KG1 (cell line): ENCODE measurements at regions not wholly inside any gene's neighbourhood (a gene's known extent, or its start where the extent isn't known, plus 50 kb on each side); places are given as distances from the start of the nearest gene placed in this dataset.
"Not testable (repeated sequence)": the region's sequence is repeated elsewhere in the genome, so short reads cannot be mapped to it uniquely, and the experiment has no call there.

Source experiments
- DNase-seq: peaks from one replicate; lab custom pipeline; 2025; lab: John Stamatoyannopoulos, UW

GRCh38 chr1:147348592-147348991 is 106.1 kb downstream of the CHD1L start:
- not testable (repeated sequence) for DNase-seq

- no peak for DNase-seq
These were observed 107.0 kb downstream of the CHD1L start for GRCh38 chr1:147349533-147349932.

GRCh38 chr1:147351140-147351835 is 108.8 kb downstream of the CHD1L start:
- DNase-seq = no peak

GRCh38 chr1:147377263-147378246 is 135.1 kb downstream of the CHD1L start:
- DNase-seq = no peak

GRCh38 chr1:147379889-147380288 is 137.4 kb downstream of the CHD1L start:
- DNase-seq = no peak

DNA sequence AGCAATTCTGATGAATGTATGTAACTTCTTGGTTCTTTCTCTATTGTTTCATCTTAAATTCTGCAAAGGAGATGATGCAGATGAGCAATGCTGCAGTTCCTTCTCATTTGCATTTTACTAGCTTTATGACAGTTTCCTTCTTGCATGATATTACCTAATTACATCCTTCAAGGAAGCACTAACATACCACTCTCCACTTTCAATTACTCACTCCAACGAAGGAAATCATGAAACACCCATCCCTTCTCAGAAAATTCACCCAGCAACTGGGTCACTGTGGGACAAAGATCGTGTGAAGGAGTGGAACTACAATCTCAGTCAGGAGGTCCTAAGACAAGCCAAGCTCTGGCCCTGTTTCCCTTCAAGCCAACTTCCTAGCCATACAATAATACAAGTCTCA is 142.3 kb downstream of the CHD1L start:
- DNase-seq = no peak

DNA sequence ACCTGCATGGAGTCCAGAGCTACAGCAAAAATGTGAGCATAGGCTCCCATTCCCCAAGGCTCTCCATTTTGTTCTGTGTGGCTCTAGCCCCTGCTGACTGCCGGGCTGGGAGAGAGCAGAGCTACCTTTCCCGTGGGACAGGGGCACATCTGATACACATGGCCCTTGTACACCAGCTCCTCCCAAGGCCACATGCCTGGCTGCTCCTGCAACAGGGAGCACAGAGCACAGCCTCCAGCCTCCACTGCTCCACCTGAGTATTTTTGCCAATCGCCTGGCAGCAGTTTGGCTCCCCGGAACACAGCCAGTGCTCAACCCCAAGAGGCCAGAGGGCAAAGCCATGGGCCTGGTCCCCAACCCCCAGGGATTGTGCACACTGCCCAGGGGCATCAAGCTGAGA is 146.5 kb downstream of the CHD1L start:
- DNase-seq = no peak

GRCh38 chr1:147389532-147390184 is 147.2 kb downstream of the CHD1L start:
- DNase-seq = peak; percentile 1

DNA sequence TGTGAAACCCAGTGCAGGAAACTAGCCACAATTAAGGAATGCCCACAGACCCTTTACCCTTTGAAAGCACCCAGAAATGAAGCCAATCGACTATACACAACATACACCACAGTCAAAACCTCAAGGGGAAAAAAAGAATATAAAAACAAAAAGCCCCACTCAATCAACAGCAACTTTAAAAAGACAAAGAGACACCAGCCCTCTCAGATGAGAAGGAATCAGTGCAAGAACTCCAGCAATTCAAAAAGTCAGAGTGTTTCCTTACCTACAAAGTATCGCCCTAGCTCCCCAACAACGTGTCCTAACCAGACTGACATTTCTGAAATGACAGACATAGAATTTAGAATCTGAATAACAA is 147.7 kb downstream of the CHD1L start:
- DNase-seq = no peak

- DNase-seq = no peak
These were observed 148.6 kb downstream of the CHD1L start for GRCh38 chr1:147391114-147391513.

DNA sequence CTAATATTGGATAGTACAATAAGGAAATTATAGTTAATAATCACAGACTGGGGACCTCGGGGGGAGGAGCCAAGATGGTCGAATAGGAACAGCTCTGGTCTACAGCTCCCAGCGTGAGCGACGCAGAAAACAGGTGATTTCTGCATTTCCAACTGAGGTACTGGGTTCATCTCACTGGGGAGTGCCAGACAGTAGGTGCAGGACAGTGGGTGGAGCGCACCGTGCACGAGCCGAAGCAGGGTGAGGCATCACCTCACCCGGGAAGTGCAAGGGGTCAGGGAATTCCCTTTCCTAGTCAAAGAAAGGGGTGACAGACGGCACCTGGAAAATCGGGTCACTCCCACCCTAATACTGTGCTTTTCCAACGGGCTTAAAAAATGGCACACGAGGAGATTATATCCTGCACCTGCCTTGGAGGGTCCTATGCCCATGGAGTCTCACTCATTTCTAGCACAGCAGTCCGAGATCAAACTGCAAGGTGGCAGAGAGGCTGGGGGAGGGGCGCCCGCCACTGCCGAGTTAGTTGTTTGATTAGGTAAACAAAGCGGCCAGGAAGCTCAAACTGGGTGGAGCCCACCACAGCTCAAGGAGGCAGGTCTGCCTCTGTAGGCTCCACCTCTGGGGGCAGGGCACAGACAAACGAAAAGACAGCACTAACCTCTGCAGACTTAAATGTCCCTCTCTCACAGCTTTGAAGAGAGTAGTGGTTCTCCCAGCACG is 138.8 kb upstream of the BCL9 start:
- not testable (repeated sequence) for DNase-seq

- DNase-seq = not testable (repeated sequence)
These were observed 137.0 kb upstream of the BCL9 start for GRCh38 chr1:147404344-147404743.

DNA sequence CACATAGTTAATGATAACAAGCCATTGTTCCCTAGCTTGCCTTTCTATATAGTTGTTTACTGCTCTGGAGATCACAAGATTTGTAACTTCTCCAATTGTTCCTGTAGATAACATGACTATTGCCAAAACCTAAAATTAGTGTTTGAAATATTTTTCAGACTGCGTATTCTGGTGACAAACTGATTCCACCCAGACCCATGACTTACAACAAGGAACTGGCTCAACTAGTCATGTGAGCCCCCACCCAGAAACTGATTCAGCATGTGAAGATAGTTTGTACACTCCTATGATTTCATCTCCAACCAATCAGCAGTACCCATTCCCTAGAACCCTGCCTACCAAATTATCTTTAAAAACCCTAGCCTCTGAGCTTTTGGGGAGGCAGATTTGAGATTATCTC is 131.4 kb upstream of the BCL9 start:
- DNase-seq = no peak

DNA sequence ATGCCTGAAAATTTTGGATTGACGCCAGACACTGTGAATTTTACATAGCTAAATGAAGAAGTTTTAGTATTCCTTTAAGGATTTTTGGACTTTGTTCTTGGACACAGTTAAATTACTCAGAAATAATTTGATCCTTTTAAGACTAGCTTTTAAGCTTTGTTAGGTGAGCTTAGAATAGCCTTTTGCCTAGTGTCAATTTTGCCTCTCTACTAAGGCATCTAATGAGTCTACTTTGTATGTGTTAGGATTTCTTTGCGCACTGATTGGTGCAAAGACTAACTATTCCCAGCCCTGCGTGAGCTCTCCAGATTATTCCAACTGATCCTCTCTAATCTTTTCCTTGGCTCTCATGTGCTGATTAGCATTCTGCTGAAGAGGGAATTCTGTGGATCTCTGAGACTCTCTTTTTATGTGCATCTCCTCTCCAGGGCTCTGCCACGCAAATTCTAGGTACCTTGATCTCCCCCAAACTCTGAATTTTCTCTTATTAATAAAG is 128.1 kb upstream of the BCL9 start:
- no peak for DNase-seq

DNA sequence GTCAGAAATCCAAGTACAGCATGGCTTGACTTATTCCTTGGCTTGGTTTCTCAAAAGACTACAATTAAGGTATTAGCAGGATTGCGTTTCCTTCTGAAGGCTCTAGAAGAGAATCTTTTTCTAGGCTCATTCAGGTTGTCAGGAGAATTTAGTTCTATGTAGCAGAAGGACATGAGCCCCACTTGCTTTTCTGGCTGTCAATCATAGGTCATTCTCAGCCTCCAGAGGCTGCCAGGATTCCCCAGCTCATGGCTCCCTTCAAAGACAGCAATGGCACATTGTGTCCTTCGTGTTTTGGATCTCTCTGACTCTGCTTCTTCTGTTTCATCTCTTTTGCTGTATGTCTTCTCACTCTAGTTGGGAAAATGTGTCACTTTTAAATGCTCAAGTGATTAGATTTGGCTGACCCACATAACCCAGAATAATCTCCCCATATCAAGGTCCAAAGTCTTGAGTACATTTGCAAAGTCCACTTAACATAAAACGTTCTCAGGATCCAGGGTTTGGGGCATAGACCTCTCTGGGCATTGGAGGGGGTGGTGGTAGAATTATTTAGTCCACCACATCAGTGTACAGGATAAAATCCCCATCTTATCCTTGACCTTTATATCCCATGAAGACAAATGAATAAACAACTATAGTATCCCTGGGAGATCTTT is 126.7 kb upstream of the BCL9 start:
- DNase-seq = no peak

DNA sequence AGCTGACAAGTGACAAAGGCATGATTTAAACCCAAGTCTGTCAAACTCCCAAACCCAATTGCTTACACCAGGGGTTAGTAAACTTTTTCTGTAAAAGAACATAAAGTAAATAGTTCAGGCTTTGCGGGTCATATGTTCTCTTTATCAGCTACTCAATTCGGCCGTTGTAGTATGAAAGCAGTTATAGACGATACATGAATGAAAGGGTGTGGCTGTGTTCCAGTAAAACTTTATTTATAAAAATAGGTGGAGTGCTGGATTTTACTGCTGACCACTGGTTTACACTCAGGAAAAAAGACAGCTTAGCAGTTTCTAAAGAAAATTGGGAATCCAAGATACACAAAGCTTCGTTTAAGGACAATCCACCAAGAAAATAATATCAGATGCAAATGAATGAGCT is 124.3 kb upstream of the BCL9 start:
- no peak for DNase-seq

DNA sequence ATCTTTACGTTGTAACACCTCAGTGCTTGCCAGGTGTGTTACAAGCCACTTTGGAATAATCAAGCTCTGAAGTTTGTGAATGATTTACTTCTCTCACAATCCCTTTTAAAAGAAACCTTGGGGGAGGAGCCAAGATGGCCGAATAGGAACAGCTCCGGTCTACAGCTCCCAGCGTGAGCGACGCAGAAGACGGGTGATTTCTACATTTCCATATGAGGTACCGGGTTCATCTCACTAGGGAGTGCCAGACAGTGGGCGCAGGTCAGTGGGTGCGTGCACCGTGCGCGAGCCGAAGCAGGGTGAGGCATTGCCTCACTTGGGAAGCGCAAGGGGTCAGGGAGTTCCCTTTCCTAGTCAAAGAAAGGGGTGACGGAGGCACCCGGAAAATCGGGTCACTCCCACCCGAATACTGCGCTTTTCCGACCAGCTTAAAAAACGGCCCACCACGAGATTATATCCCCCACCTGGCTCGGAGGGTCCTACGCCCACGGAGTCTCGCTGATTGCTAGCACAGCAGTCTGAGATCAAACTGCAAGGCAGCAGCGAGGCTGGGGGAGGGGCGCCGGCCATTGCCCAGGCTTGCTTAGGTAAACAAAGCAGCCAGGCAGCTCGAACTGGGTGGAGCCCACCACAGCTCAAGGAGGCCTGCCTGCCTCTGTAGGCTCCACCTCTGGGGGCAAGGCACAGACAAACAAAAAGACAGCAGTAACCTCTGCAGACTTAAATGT is 118.0 kb upstream of the BCL9 start:
- not testable (repeated sequence) for DNase-seq

GRCh38 chr1:147434921-147435320 is 106.4 kb upstream of the BCL9 start:
- no peak for DNase-seq

DNA sequence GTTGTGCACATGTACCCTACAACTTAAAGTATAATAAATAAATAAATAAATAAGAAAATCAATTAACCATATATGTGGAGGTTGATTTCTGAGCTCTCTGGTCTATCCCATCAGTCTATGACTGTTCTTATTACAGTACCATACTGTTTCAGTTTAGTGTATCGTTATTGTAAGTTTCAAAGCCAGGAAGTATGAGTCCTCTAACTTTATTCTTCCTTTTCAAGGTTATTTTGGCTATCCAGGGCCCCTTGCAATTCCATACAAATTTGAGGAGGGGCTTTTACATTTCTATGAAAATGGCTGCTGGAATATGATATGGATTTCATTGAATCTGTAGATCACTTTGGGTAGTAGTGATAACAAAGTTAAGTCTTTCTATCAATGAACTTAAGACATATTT is 96.9 kb upstream of the BCL9 start:
- DNase-seq = no peak

DNA sequence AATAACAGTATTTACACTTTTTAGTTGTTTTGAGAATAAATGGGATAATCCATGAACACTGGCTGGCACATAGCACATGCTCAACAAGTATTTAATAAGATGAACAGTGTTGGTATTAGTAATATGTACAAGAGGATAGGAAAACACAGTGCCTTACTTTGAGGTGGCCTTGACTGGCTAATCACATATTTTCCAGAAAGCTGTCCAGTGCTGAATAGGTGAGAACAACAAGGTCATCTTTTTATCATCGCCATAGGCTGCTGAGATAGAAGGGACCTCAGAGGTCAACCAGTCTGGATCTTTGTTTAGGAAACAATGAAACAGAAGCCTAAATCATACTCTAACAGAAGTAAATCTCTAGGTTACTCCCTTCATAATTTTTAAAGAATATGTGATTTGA is 89.7 kb upstream of the BCL9 start:
- DNase-seq = no peak

DNA sequence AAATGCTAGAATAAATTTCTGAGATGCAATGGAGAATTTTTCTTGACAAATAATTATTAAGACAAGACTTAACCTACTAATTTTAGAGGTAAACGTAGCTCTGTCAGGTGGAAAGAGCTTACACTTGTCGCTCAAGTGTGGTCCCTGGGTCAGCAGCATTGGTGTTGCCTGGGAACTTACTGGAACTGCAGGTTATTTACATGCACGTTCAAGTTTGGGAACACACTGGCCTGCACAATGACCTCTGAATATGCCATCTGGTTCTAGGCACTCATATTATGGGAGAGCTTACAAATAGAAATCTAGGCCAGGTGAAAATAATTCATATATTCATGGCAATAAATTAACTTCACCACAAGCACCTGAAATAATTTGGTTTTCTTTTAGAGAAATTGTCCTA is 88.5 kb upstream of the BCL9 start:
- DNase-seq = no peak
